HG02981 (cell line): ENCODE measurements at regions not wholly inside any gene's neighbourhood (a gene's known extent, or its start where the extent isn't known, plus 50 kb on each side); places are given as distances from the start of the nearest gene placed in this dataset.
"Not testable (repeated sequence)": the region's sequence is repeated elsewhere in the genome, so short reads cannot be mapped to it uniquely, and the experiment has no call there.

Source experiments
- ATAC-seq: cut with Tn5 transposase; IDR thresholded peaks from one replicate; pipeline ENCODE4 v1.9.1; 2021; ENCODE audit warnings: mild to moderate bottlenecking, moderate library complexity; ENCODE audit not compliant: unreplicated experiment

- ATAC-seq: no peak
These were observed 1479.2 kb downstream of the UQCRFS1 start for GRCh38 chr19:27733551-27734266.

- ATAC-seq: no peak
These were observed 1483.6 kb downstream of the UQCRFS1 start for GRCh38 chr19:27729332-27729731.

DNA sequence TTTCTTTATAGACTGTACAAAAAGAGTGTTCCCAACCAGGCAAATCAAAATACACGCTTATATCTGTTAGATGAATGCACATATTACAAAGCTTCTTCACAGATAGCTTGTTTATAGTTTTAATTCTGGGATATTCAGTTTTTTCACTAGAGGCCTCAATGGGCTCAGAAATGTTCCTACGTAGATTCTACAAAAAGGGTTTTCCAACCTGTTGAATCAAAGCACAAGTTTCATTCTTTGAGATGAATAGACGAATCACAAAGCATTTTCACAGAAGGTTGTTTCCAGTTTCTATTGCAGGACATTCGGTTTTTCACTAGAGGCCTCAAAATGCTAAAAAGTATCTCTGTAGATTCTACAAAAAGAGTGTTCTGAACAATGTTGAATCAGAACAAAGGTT is 1490.3 kb downstream of the UQCRFS1 start:
- ATAC-seq: no peak

DNA sequence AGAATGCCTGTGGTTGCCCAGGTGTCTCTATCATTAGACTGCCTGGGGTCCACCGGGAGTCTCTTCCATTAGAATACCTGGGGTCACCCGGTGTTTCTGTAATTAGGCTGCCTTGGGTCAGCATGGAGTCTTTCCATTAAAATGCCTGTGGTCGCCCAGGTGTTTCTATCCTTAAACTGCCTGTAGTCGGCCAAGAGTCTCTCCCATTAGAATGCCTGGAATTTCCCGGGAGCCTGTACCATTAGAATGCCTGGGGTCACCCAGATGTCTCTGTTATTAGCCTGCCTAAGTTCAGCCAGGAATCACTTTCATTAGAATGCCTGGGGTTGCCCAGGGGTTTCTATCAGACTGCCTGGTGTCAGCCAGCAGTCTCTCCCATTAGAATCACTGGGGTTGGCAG is 1492.8 kb downstream of the UQCRFS1 start:
- no peak for ATAC-seq

GRCh38 chr19:27719034-27719433 is 1493.9 kb downstream of the UQCRFS1 start:
- ATAC-seq: no peak

GRCh38 chr19:27718234-27718633 is 1494.7 kb downstream of the UQCRFS1 start:
- no peak for ATAC-seq

GRCh38 chr19:27717825-27718224 is 1495.1 kb downstream of the UQCRFS1 start:
- ATAC-seq: no peak

DNA sequence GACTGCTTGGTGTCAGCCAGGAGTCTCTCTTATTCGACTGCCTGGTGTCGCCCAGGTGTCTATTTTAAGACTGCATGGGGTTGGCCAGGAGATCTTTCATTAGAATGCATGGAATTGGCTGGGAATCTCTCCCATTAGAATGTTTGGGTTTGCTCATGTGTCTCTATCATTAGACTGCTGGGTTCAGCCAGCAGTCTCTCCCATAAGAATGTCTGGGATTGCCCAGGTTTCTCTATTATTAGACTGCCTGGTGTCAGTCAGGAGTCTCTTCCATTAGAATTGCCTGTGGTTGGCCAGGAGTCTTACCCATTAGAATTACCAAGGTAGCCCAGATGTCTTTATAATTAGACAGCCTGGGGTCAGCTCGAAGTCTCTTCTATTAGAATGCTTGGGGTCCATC is 1496.0 kb downstream of the UQCRFS1 start:
- ATAC-seq: no peak

DNA sequence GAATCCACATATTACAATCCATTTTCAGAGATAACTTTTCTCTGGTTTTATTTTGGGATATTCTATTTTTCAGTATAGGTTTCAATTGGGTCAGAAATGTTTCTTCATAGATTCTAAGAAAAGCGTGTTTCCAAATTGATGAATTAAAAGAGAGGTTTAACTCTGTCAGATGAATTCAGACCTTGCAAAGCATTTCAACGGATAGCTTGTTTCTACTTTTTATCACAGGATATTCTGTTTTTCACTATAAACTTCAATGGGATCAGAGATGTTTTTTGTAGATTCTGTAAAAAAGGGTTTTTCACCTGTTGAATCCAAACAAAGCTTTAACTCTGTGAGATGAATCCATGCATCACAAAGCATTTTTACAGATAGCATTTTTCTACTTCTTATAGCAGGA is 1498.1 kb downstream of the UQCRFS1 start:
- no peak for ATAC-seq

- no peak for ATAC-seq
These were observed 1503.5 kb downstream of the UQCRFS1 start for GRCh38 chr19:27709496-27709895.

- ATAC-seq: not testable (repeated sequence)
These were observed 1504.0 kb downstream of the UQCRFS1 start for GRCh38 chr19:27708986-27709385.

DNA sequence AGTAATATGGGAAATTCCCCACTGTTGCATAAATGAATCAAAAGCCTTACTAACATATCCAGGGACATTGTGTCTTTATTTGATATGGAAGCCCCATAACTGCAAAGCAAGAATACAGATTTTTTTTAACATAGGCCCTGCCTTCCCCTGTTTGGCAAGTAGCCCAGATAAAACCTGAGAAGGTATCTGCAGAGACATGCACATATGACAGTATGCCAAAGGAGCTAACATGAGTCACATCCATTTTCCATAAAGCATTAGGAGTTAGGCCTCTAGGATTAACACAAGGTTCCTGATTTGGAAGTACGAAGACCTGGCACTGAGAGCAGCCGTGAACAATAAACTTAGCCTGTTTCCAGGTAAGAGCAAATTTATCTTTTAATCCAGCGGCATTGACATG is 1505.9 kb downstream of the UQCRFS1 start:
- ATAC-seq: not testable (repeated sequence)

GRCh38 chr19:27705896-27706295 is 1507.1 kb downstream of the UQCRFS1 start:
- ATAC-seq: no peak

DNA sequence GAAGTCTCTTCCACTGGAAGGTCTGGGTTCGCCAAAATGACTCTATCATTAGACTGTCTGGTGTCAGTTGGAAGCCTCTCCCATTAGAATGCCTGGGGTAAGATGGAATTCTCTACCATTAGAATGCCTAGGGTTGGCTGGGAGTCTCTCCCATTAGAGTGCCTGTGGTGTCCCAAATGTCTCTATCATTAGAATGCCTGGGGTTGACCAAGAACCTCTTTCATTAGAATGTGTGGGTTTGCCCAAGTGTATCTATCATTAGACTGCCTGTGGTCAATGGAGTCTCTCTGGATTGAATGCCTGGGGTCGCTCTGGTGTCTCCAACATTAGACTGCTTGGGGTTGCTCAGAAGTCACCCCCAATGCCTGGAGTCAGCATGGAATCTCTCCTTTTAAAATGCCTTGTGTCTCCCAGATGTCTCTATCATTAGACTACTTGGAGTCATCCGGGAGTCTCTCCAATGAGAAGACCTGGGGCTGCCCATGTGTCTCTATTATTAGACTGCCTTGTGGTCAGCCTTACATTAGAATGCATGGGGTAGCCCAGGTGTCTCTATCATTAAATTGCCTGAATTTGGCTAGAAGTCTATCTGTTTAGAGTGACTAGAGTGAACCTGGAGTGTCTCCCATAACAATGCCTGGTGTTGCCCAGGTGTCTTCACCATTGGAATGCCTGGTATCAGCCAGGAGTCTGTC is 1518.4 kb downstream of the UQCRFS1 start:
- ATAC-seq: no peak

- ATAC-seq: no peak
These were observed 1521.0 kb downstream of the UQCRFS1 start for GRCh38 chr19:27691991-27692390.

GRCh38 chr19:27689734-27690241 is 1523.2 kb downstream of the UQCRFS1 start:
- ATAC-seq: no peak

DNA sequence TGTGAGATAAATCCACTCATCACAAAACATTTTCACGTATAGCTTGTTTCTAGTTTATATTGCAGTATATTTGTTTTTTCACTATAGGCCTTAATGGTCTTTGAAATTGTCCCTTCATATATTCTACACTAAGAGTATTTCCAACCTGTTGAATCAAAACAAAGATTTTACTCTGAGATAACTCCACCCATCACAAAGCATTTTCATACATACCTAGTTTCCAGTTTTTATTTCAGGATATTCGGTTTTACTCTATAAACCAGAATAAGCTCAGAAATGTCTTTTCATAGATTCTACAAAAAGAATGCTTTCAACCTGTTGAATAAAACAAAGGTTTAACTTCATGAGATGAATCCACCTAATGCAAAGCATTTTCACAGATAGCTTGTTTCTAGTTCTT is 1528.7 kb downstream of the UQCRFS1 start:
- ATAC-seq: no peak

DNA sequence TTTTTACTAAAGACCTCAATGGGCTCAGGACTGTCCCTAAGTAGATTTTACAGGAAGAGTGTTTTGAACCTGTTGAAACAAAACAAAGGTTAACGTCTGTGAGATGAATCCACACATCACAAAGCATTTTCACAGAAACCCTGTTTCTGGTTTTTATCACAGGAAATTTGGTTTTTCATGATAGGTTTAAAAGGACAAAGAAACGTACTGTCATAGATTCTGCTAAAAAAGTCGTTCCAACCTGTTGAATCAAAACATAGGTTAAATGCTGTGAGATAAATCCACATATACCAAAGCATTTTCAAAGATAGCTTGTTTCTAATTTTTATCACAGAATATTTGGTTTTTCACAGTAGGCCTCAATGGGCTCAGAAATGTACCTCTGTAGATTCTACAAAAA is 1531.0 kb downstream of the UQCRFS1 start:
- ATAC-seq: no peak

- no peak for ATAC-seq
These were observed 1533.0 kb downstream of the UQCRFS1 start for GRCh38 chr19:27679905-27680304.

- ATAC-seq: no peak
These were observed 1533.6 kb downstream of the UQCRFS1 start for GRCh38 chr19:27679399-27679798.

DNA sequence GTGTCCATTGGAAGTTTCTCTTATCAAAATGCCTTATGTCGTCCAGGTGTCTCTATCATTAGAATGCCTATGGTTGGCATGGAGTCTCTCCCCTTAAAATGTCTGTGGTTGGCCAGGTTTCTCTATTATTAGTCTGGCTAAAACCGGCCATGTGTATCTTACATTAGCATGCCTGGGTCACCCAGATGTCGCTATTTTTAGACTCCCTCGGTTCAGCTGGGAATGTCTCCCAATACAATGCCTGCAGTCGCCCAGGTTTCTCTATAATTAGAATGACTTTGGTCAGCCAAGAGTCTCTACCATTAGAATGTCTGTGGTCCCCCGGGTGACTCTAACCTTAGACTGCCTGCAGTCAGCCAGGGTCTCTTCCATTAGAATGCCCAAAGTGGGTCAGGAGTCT is 1536.1 kb downstream of the UQCRFS1 start:
- no peak for ATAC-seq

- no peak for ATAC-seq
These were observed 1536.6 kb downstream of the UQCRFS1 start for GRCh38 chr19:27676334-27676733.
